Tibial nerve (tissue), 4 donors: ENCODE measurements at regions not wholly inside any gene's neighbourhood (a gene's known extent, or its start where the extent isn't known, plus 50 kb on each side); places are given as distances from the start of the nearest gene placed in this dataset.

Experiments used
- DNase-seq, 2 donors: peaks; one replicate each; pipeline ENCODE4 v3.0.0-alpha.2; 2019; ENCODE audit warnings: low spot score in 2 of 2
- H3K27ac ChIP-seq, 4 donors: fragments of 200-600 bp; sonication (generic) in 3 of 4; one replicate each; pipeline ENCODE4 v1.5.1; 2017 to 2019; ENCODE audit warnings: mild to moderate bottlenecking in 1 of 4
- H3K27me3 ChIP-seq, 2 donors: fragments of 200-600 bp; sonication (generic) in 1 of 2; one replicate each; pipeline versions ENCODE4 v1.5.1 to v1.6.0; 2017 to 2019
- H3K36me3 ChIP-seq, 3 donors: fragments of 200-600 bp; sonication (generic); one replicate each; pipeline ENCODE4 v1.5.1; 2018 to 2019
- H3K4me1 ChIP-seq, 4 donors: fragments of 200-600 bp; sonication (generic) in 3 of 4; one replicate each; pipeline ENCODE4 v1.5.1; 2017 to 2019
- H3K4me3 ChIP-seq, 4 donors: fragments of 200-600 bp; sonication (generic) in 3 of 4; one replicate each; pipeline ENCODE4 v1.5.1; 2017 to 2019; ENCODE audit warnings: mild to moderate bottlenecking in 1 of 4, moderate library complexity in 1 of 4
- H3K9me3 ChIP-seq, 4 donors: fragments of 200-600 bp; sonication (generic) in 3 of 4; one replicate each; pipeline ENCODE4 v1.5.1; 2017 to 2019
- CTCF ChIP-seq, 5 experiments: fragments of 200-600 bp in 3 of 5; fragments of 450-650 bp in 2 of 5; sonication (generic) in 3 of 5; IDR thresholded peaks; one replicate each; pipeline ENCODE4 v1.5.1; 2016 to 2019; ENCODE audit warnings: antibody characterized with exemption in 5 of 5, mild to moderate bottlenecking in 3 of 5, moderate library complexity in 2 of 5
- EP300 ChIP-seq, 2 donors: sonication (generic); formaldehyde crosslinking; IDR thresholded peaks; one replicate each; pipeline ENCODE4 v1.6.1; 2017; ENCODE audit warnings: antibody characterized with exemption in 2 of 2, mild to moderate bottlenecking in 1 of 2
- POLR2A ChIP-seq, 2 donors: fragments of 450-650 bp; IDR thresholded peaks; one replicate each; pipeline ENCODE4 v1.6.1; 2017; ENCODE audit warnings: antibody characterized with exemption in 2 of 2, mild to moderate bottlenecking in 2 of 2, moderate library complexity in 2 of 2
- WGBS, 2 donors: methylation state at CpG; one replicate each; pipeline ENCODE4 v1.1.5; 2018; 5-methylcytosine and 5-hydroxymethylcytosine counted together

GRCh38 chrX:26352891-26353430 lies 137.0 kb downstream of the MAGEB5 start:
- Histone ChIP-seq H3K4me1 (no peaks in the 10 kb centered on the region), H3K4me3 (no peak overlapping the region), H3K27ac (no peak overlapping the region), H3K9me3 (no peaks in the 10 kb centered on the region), H3K27me3 (no peaks in the 10 kb centered on the region), H3K36me3 (no peaks in the 10 kb centered on the region)
- WGBS, 2 donors = 65 to 72% methylated on average over 3 of the region's 3 CpGs
- TF ChIP-seq POLR2A (IDR thresholded peaks at IDR 0.05) = no peak
- TF ChIP-seq EP300 (IDR thresholded peaks at IDR 0.05) = no peak
- no peak for DNase-seq

GRCh38 chrX:26347171-26347570 lies 131.2 kb downstream of the MAGEB5 start:
- Histone ChIP-seq H3K4me3 (no peak overlapping the region), H3K4me1 (no peaks in the 10 kb centered on the region), H3K36me3 (no peaks in the 10 kb centered on the region), H3K27me3 (no peaks in the 10 kb centered on the region), H3K9me3 (no peaks in the 10 kb centered on the region), H3K27ac (no peak overlapping the region)
- no peak for DNase-seq
- TF ChIP-seq CTCF (IDR thresholded peaks at IDR 0.05) = no peak
- no peak for TF ChIP-seq EP300 (IDR thresholded peaks at IDR 0.05)
- TF ChIP-seq POLR2A (IDR thresholded peaks at IDR 0.05) = no peak
- 90 to 98% methylated on average over 4 of the region's 4 CpGs for WGBS, 2 donors

GRCh38 chrX:26334232-26334631 lies 118.3 kb downstream of the MAGEB5 start:
- Histone ChIP-seq H3K27me3 (no peaks in the 10 kb centered on the region), H3K36me3 (no peaks in the 10 kb centered on the region), H3K27ac (no peak overlapping the region), H3K9me3 (no peaks in the 10 kb centered on the region), H3K4me1 (no peaks in the 10 kb centered on the region), H3K4me3 (no peak overlapping the region)
- no peak for TF ChIP-seq EP300 (IDR thresholded peaks at IDR 0.05)
- no peak for TF ChIP-seq POLR2A (IDR thresholded peaks at IDR 0.05)
- TF ChIP-seq CTCF (IDR thresholded peaks at IDR 0.05) = no peak
- 83 to 97% methylated on average over 6 to 8 of the region's 8 CpGs for WGBS, 2 donors
- no peak for DNase-seq

GRCh38 chrX:26328608-26329319 lies 112.8 kb downstream of the MAGEB5 start:
- Histone ChIP-seq H3K27ac (no peak overlapping the region), H3K9me3 (no peaks in the 10 kb centered on the region), H3K4me3 (no peak overlapping the region), H3K27me3 (no peaks in the 10 kb centered on the region), H3K36me3 (no peaks in the 10 kb centered on the region), H3K4me1 (no peaks in the 10 kb centered on the region)
- 31 to 33% methylated on average over 3 of the region's 3 CpGs for WGBS, 2 donors
- DNase-seq = no peak
- TF ChIP-seq POLR2A (IDR thresholded peaks at IDR 0.05) (no peak), CTCF (IDR thresholded peaks at IDR 0.05) (no peak), EP300 (IDR thresholded peaks at IDR 0.05) (peak in 1 of 2 donors; percentile 17)

- no peak for DNase-seq
- H3K27me3 ChIP-seq = no peaks in the 10 kb centered on the region
Observed at GRCh38 chrX:26309262-26309661, 93.3 kb downstream of the MAGEB5 start.

More at GRCh38 chrX:26309262-26309661, 93.3 kb downstream of the MAGEB5 start:
- H3K4me1 ChIP-seq = no peaks in the 10 kb centered on the region
- no peak overlapping the region for H3K4me3 ChIP-seq
- no peak overlapping the region for H3K27ac ChIP-seq
- no peaks in the 10 kb centered on the region for H3K9me3 ChIP-seq
- no peak for TF ChIP-seq CTCF (IDR thresholded peaks at IDR 0.05)
- no peak for TF ChIP-seq EP300 (IDR thresholded peaks at IDR 0.05)
- no peak for TF ChIP-seq POLR2A (IDR thresholded peaks at IDR 0.05)
- no peaks in the 10 kb centered on the region for H3K36me3 ChIP-seq
